Natural killer cell treated with Interleukin-12 subunit alpha and Interleukin-12 subunit beta and Interleukin-15 and Interleukin-18, amount 100 ng/mL, for 72 hours (primary cell): ENCODE measurements at regions not wholly inside any gene's neighbourhood (a gene's known extent, or its start where the extent isn't known, plus 50 kb on each side); places are given as distances from the start of the nearest gene placed in this dataset.
A peak's percentile ranks its signal among the peaks of the same experiment; 100 is the strongest.

Experiments used
- ATAC-seq, 2 donors: fragments of 150-1000 bp; cut with Tn5 transposase in 1 of 2; sonication (Bioruptor Pico), chemical (Tn5 transposase) in 1 of 2; 2 replicates each; pipeline ENCODE4 v1.10.0; 2021
- DNase-seq: peaks from one replicate; pipeline ENCODE4 v3.0.0; 2022; ENCODE audit warnings: low spot score
- H3K27ac Mint-ChIP-seq, 2 donors: 1 replicate in 1 of 2; 2 replicates in 1 of 2; pipeline ENCODE4 v1.8.0; 2022; ENCODE audit warnings: mixed read lengths in 2 of 2, mild to moderate bottlenecking in 1 of 2, moderate library complexity in 1 of 2
- H3K27me3 Mint-ChIP-seq, 2 donors: 1 replicate in 1 of 2; 2 replicates in 1 of 2; pipeline ENCODE4 v1.8.0; 2022; ENCODE audit warnings: mixed read lengths in 2 of 2
- H3K36me3 Mint-ChIP-seq: one replicate; pipeline ENCODE4 v1.8.0; 2022; ENCODE audit warnings: mixed read lengths
- H3K4me1 Mint-ChIP-seq, 2 donors: 1 replicate in 1 of 2; 2 replicates in 1 of 2; pipeline ENCODE4 v1.8.0; 2022; ENCODE audit warnings: low read depth in 2 of 2, mixed read lengths in 2 of 2, mild to moderate bottlenecking in 1 of 2
- H3K4me3 Mint-ChIP-seq: one replicate; pipeline ENCODE4 v1.8.0; 2022; ENCODE audit warnings: mixed read lengths
- H3K9me3 Mint-ChIP-seq: 2 replicates; pipeline ENCODE4 v1.8.0; 2022; ENCODE audit warnings: mixed read lengths

GRCh38 chr16:48811478-48811877 lies 201.5 kb upstream of the N4BP1 start:
- DNase-seq: no peak

GRCh38 chr16:48810803-48811453 lies 200.9 kb upstream of the N4BP1 start:
- DNase-seq (no peak), ATAC-seq (no peak)
- Mint-ChIP-seq H3K9me3 (no peaks in the 10 kb centered on the region), H3K27me3 (peaks cover 25 to 46% of the 10 kb centered on the region in 2 donors), H3K27ac (no peak overlapping the region), H3K36me3 (peaks cover 12% of the 10 kb centered on the region), H3K4me1 (no peaks in the 10 kb centered on the region), H3K4me3 (no peak overlapping the region)

More at GRCh38 chr16:48811478-48811877, 201.5 kb upstream of the N4BP1 start:
- Mint-ChIP-seq H3K36me3 (peaks cover 12% of the 10 kb centered on the region), H3K27me3 (peaks cover 25 to 43% of the 10 kb centered on the region in 2 donors), H3K4me1 (no peaks in the 10 kb centered on the region), H3K4me3 (no peak overlapping the region), H3K27ac (no peak overlapping the region), H3K9me3 (no peaks in the 10 kb centered on the region)
- no peak for ATAC-seq

- Mint-ChIP-seq H3K27me3 (peaks cover 28 to 46% of the 10 kb centered on the region in 2 donors), H3K36me3 (peaks cover 12% of the 10 kb centered on the region), H3K4me1 (no peaks in the 10 kb centered on the region), H3K9me3 (peaks cover 3% of the 10 kb centered on the region), H3K27ac (no peak overlapping the region), H3K4me3 (no peak overlapping the region)
- DNase-seq: no peak
- ATAC-seq: no peak
Observed at GRCh38 chr16:48810436-48810802, 200.4 kb upstream of the N4BP1 start.

- H3K36me3 Mint-ChIP-seq: no peaks in the 10 kb centered on the region
- ATAC-seq (no peak), DNase-seq (no peak)
- no peak overlapping the region for H3K4me3 Mint-ChIP-seq
- no peaks in the 10 kb centered on the region for H3K4me1 Mint-ChIP-seq
- H3K9me3 Mint-ChIP-seq: peaks cover 6% of the 10 kb centered on the region
- H3K27me3 Mint-ChIP-seq: peaks cover 0 to 7% of the 10 kb centered on the region in 2 donors
- no peak overlapping the region for H3K27ac Mint-ChIP-seq
Observed at GRCh38 chr16:48790151-48790550, 180.2 kb upstream of the N4BP1 start.

- no peak for DNase-seq
- no peak overlapping the region for H3K4me3 Mint-ChIP-seq
- H3K9me3 Mint-ChIP-seq: peaks cover 6% of the 10 kb centered on the region
- H3K27me3 Mint-ChIP-seq: no peaks in the 10 kb centered on the region
- no peak overlapping the region for H3K27ac Mint-ChIP-seq
- no peaks in the 10 kb centered on the region for H3K36me3 Mint-ChIP-seq
- no peaks in the 10 kb centered on the region for H3K4me1 Mint-ChIP-seq
- ATAC-seq: no peak
Observed at GRCh38 chr16:48788475-48788874, 178.5 kb upstream of the N4BP1 start.

GRCh38 chr16:48745541-48745940 lies 135.6 kb upstream of the N4BP1 start:
- Mint-ChIP-seq H3K9me3 (peaks cover 8% of the 10 kb centered on the region), H3K36me3 (no peaks in the 10 kb centered on the region), H3K4me1 (no peaks in the 10 kb centered on the region), H3K27ac (no peak overlapping the region), H3K4me3 (no peak overlapping the region), H3K27me3 (peaks cover 0 to 7% of the 10 kb centered on the region in 2 donors)
- ATAC-seq (no peak), DNase-seq (no peak)

- Mint-ChIP-seq H3K27ac (no peak overlapping the region), H3K4me1 (no peaks in the 10 kb centered on the region), H3K27me3 (no peaks in the 10 kb centered on the region), H3K9me3 (peaks cover 5% of the 10 kb centered on the region), H3K4me3 (no peak overlapping the region), H3K36me3 (no peaks in the 10 kb centered on the region)
- DNase-seq: no peak
- no peak for ATAC-seq
Observed at GRCh38 chr16:48740964-48741363, 131.0 kb upstream of the N4BP1 start.

GRCh38 chr16:48734220-48734619 lies 124.2 kb upstream of the N4BP1 start:
- ATAC-seq: no peak
- no peak for DNase-seq
- Mint-ChIP-seq H3K27me3 (no peaks in the 10 kb centered on the region), H3K27ac (no peak overlapping the region), H3K36me3 (no peaks in the 10 kb centered on the region), H3K4me3 (no peak overlapping the region), H3K4me1 (no peaks in the 10 kb centered on the region), H3K9me3 (peaks cover 3% of the 10 kb centered on the region)

GRCh38 chr16:48704710-48705109 lies 94.7 kb upstream of the N4BP1 start:
- no peak for DNase-seq
- Mint-ChIP-seq H3K27ac (no peak overlapping the region), H3K36me3 (no peaks in the 10 kb centered on the region), H3K27me3 (peaks cover 5 to 28% of the 10 kb centered on the region in 2 donors), H3K4me1 (no peaks in the 10 kb centered on the region), H3K9me3 (peaks cover 6% of the 10 kb centered on the region), H3K4me3 (no peak overlapping the region)
- no peak for ATAC-seq

- Mint-ChIP-seq H3K4me1 (no peaks in the 10 kb centered on the region), H3K9me3 (no peaks in the 10 kb centered on the region), H3K36me3 (no peaks in the 10 kb centered on the region), H3K27me3 (peaks cover 13 to 32% of the 10 kb centered on the region in 2 donors), H3K27ac (no peak overlapping the region), H3K4me3 (no peak overlapping the region)
- ATAC-seq (peak; percentile 64 to 66), DNase-seq (no peak)
Observed at GRCh38 chr16:48687421-48688038, 77.5 kb upstream of the N4BP1 start.

GRCh38 chr16:48684148-48684547 lies 74.2 kb upstream of the N4BP1 start:
- DNase-seq: no peak
- no peak overlapping the region for H3K27ac Mint-ChIP-seq
- H3K27me3 Mint-ChIP-seq: peaks cover 7 to 24% of the 10 kb centered on the region in 2 donors
- H3K9me3 Mint-ChIP-seq: no peaks in the 10 kb centered on the region
- no peaks in the 10 kb centered on the region for H3K36me3 Mint-ChIP-seq
- no peaks in the 10 kb centered on the region for H3K4me1 Mint-ChIP-seq
- no peak overlapping the region for H3K4me3 Mint-ChIP-seq
- no peak for ATAC-seq

- no peak overlapping the region for H3K4me3 Mint-ChIP-seq
- ATAC-seq (no peak), DNase-seq (no peak)
- H3K9me3 Mint-ChIP-seq: no peaks in the 10 kb centered on the region
- H3K4me1 Mint-ChIP-seq: no peaks in the 10 kb centered on the region
- H3K27me3 Mint-ChIP-seq: peaks cover 7 to 24% of the 10 kb centered on the region in 2 donors
- H3K27ac Mint-ChIP-seq: no peak overlapping the region
- H3K36me3 Mint-ChIP-seq: no peaks in the 10 kb centered on the region
Observed at GRCh38 chr16:48682971-48683370, 73.0 kb upstream of the N4BP1 start.

GRCh38 chr16:48681520-48681919 lies 71.5 kb upstream of the N4BP1 start:
- Mint-ChIP-seq H3K36me3 (no peaks in the 10 kb centered on the region), H3K27ac (no peak overlapping the region), H3K4me3 (no peak overlapping the region), H3K27me3 (peaks cover 5 to 19% of the 10 kb centered on the region in 2 donors), H3K4me1 (no peaks in the 10 kb centered on the region), H3K9me3 (no peaks in the 10 kb centered on the region)
- no peak for ATAC-seq
- no peak for DNase-seq

GRCh38 chr16:48680881-48681280 lies 70.9 kb upstream of the N4BP1 start:
- Mint-ChIP-seq H3K27me3 (peaks cover 0 to 13% of the 10 kb centered on the region in 2 donors), H3K9me3 (no peaks in the 10 kb centered on the region), H3K36me3 (no peaks in the 10 kb centered on the region), H3K4me1 (no peaks in the 10 kb centered on the region), H3K27ac (no peak overlapping the region), H3K4me3 (no peak overlapping the region)
- ATAC-seq (no peak), DNase-seq (no peak)

- H3K36me3 Mint-ChIP-seq: no peaks in the 10 kb centered on the region
- ATAC-seq (no peak), DNase-seq (no peak)
- H3K27me3 Mint-ChIP-seq: peaks cover 0 to 20% of the 10 kb centered on the region in 2 donors
- H3K4me3 Mint-ChIP-seq: no peak overlapping the region
- H3K4me1 Mint-ChIP-seq: no peaks in the 10 kb centered on the region
- no peaks in the 10 kb centered on the region for H3K9me3 Mint-ChIP-seq
- H3K27ac Mint-ChIP-seq: no peak overlapping the region
Observed at GRCh38 chr16:48676836-48677235, 66.9 kb upstream of the N4BP1 start.
